ENCODE measurements at regions not wholly inside any gene's neighbourhood (a gene's known extent, or its start where the extent isn't known, plus 50 kb on each side); places are given as distances from the start of the nearest gene placed in this dataset.
"Not testable (repeated sequence)": the region's sequence is repeated elsewhere in the genome, so short reads cannot be mapped to it uniquely, and the experiment has no call there.

DNA sequence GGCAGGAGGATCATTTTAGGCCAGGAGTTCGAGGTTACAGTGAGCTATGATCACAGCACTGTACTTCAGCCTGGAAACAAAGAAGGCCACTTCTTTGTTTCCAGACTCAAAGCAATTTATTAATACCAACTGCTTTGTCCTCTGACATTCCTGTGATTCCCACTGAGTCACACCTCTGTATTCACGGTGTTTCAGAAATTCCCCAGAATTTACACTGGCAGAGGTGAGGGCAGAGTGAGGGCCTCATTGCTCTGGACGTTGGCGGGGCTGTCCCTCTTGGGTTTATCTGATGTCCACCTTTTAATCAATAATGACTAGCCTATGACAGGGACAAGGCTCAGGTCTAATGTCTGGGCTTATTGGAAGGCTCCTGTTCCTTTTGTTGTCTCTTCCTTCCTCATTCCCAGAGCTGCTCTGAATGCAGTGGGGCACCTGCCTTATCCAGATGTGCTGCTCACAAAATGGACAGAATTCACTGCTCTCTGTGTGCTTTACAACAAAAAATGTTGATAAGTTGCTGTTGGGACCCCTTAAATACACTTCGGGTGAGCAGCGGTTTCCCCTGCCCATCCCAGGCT is 160.1 kb downstream of the BCL2L11 start:
- TF ChIP-seq, protein P1, sequence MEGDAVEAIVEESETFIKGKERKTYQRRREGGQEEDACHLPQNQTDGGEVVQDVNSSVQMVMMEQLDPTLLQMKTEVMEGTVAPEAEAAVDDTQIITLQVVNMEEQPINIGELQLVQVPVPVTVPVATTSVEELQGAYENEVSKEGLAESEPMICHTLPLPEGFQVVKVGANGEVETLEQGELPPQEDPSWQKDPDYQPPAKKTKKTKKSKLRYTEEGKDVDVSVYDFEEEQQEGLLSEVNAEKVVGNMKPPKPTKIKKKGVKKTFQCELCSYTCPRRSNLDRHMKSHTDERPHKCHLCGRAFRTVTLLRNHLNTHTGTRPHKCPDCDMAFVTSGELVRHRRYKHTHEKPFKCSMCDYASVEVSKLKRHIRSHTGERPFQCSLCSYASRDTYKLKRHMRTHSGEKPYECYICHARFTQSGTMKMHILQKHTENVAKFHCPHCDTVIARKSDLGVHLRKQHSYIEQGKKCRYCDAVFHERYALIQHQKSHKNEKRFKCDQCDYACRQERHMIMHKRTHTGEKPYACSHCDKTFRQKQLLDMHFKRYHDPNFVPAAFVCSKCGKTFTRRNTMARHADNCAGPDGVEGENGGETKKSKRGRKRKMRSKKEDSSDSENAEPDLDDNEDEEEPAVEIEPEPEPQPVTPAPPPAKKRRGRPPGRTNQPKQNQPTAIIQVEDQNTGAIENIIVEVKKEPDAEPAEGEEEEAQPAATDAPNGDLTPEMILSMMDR (IDR thresholded peaks at IDR 0.05), result not testable (repeated sequence)
- TF ChIP-seq POLR2A, EP300, POLR2AphosphoS5 (IDR thresholded peaks at IDR 0.05): not testable (repeated sequence)

All from stomach (tissue), 4 donors.